SIG-M5 (cell line): ENCODE measurements at regions not wholly inside any gene's neighbourhood (a gene's known extent, or its start where the extent isn't known, plus 50 kb on each side); places are given as distances from the start of the nearest gene placed in this dataset.
A peak's percentile ranks its signal among the peaks of the same experiment; 100 is the strongest.

Experiments used
- DNase-seq: peaks from one replicate; lab custom pipeline; 2025; lab: John Stamatoyannopoulos, UW

GRCh38 chr6:25038300-25038699 lies 102.5 kb upstream of the RIPOR2 start:
- no peak for DNase-seq

GRCh38 chr6:25038999-25039398 lies 103.2 kb upstream of the RIPOR2 start:
- DNase-seq = no peak

DNA sequence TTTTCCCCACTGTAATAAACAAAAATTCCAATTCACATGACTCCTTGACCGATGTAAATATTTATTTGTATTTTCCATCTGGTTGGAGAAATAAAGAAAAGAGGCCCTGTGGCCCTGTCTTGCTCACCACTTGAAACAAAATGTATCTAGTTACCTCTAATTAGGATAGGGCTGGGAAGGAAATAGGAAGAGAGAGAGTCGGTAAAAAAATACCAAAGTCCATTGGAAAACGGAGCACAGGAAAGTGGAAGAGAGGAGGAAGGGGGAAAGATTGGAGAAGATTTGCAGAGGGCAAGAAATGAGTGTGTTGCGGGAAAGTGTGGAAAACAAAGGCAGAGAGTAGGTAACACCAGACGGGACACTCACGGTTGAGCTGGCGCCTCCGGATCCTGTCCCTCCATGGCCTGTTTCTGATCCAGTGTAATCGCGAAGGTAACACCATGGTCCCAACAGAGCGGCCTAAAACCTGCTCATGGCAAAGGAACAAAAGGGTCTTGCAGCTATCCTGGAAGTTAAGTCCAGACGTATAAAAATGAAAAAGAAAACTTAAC lies 105.8 kb upstream of the RIPOR2 start:
- DNase-seq = no peak

GRCh38 chr6:25042036-25042521 lies 106.3 kb upstream of the RIPOR2 start:
- no peak for DNase-seq

DNA sequence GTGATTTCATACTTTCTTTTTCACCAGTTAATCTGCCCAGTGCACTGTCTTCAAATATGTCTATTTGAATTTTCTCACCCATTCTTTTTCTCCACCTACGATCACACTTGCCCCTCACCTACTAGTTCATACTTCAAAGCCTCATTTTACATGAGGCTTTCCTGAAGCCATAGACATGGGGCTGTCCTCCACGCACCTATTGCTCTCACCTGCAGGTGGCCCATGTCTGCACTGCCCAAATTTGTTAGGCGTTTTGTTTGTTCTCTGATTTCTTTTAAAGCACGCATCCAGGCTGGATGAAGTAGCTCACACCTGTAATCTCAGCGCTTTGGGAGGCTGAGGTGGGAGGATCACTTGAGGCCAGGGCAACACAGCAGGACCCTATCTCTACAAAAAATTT lies 106.8 kb upstream of the RIPOR2 start:
- no peak for DNase-seq

GRCh38 chr6:25042984-25043725 lies 107.4 kb upstream of the RIPOR2 start:
- DNase-seq = no peak

- no peak for DNase-seq
Observed at GRCh38 chr6:25043892-25044291, 108.1 kb upstream of the RIPOR2 start.

DNA sequence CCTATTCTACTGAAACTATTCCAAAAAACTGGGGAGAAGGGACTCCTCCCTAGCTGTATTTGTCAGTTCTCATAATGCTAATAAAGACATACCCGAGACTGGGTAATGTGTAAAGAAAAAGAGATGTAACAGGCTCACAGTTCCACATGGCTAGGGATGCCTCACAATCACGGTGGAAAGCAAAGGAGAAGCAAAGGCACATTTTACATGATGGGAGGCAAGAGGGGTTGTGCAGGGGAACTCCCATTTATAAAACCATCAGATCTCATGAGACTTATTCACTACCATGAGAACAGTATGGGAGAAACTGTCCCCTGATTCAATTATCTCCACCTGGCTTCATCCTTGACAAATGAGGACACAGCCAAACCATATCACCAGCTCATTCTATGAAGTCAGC lies 111.2 kb upstream of the RIPOR2 start:
- no peak for DNase-seq

GRCh38 chr6:25050356-25050755 lies 114.6 kb upstream of the RIPOR2 start:
- peak; percentile 55 for DNase-seq

- no peak for DNase-seq
Observed at GRCh38 chr6:25051083-25051482, 115.3 kb upstream of the RIPOR2 start.

GRCh38 chr6:25052181-25052580 lies 116.4 kb upstream of the RIPOR2 start:
- no peak for DNase-seq

GRCh38 chr6:25053875-25054371 lies 118.2 kb upstream of the RIPOR2 start:
- DNase-seq = no peak

DNA sequence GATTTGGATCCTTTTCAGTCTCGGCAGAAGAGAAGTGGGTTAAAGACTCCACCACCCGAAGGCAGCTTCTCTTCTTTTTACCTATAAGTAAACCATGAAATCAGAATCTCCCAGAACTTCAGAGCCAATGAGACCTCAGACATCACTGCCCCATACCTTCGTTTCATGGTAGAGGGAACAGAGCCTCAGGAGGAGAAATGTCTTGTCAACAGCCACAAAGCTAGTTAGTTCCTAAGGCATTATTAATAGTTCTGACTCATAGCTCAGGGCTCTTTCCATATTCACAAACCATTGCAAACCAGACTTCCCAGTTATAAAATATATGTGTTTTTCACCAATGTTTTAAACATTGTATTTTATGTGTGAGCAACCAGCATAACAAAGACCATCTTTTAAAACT lies 118.7 kb upstream of the RIPOR2 start:
- no peak for DNase-seq

- no peak for DNase-seq
Observed at GRCh38 chr6:25056130-25056529, 120.4 kb upstream of the RIPOR2 start.

GRCh38 chr6:25057111-25057905 lies 121.5 kb upstream of the RIPOR2 start:
- no peak for DNase-seq

- no peak for DNase-seq
Observed at GRCh38 chr6:25058441-25058840, 122.7 kb upstream of the RIPOR2 start.

- no peak for DNase-seq
Observed at GRCh38 chr6:25058941-25059340, 123.2 kb upstream of the RIPOR2 start.

DNA sequence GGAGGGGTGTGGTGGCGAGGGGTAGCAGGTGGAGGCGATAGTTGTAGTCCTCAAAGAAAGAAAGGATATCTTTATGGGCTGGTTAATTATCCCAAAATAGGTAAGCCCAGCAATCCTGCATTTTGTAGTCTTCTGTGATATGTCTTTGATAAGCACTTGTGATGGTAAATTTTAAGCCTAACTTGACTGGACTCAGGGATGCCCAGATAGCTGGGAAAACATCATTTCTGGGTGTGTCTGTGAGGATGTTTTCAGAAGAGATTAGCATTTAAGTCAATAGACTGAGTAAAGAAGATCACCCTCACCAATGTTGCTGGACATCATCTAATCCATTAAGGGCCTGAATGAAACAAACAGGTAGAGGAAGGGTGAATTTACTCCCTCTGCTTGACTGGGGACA lies 124.8 kb upstream of the RIPOR2 start:
- DNase-seq = no peak

- DNase-seq = no peak
Observed at GRCh38 chr6:25061289-25061936, 125.7 kb upstream of the RIPOR2 start.

GRCh38 chr6:25062070-25062811 lies 126.5 kb upstream of the RIPOR2 start:
- DNase-seq = no peak

DNA sequence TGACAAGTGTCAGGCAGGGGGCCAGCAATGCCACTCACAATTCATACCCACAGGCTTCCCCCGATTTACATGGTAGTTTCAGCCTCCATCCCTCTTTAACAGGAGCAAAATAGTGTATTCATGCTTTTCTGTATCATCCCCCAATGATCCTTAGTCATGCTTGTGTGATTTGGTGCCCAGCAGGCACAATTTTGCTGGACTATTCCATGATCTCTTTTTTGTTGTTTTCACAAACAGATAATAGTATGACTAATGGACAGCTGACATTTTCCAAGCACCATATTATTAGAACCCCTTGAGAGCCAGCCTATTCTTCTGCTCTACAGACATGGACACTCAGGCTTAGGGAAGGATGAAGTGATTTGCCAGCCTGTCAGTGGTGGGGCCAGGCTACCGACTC lies 128.2 kb upstream of the RIPOR2 start:
- no peak for DNase-seq

DNA sequence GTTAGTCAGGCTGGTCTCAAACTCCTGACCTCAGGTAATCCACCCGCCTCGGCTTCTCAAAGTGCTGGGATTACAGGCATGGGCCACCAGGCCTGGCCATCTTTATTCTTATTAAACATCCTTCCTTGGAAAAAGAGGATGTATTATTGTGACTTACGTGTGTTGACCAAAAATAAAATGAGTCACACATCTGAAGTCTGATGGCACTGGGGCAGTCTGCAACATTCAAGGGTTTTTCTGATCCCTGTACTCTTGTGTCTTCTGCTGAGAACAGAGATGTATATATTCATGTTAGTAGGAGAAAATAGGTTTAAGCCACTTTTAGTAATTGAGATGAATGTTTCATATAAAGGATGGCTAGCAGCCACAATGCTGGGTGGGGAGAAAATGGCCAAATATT lies 129.9 kb upstream of the RIPOR2 start:
- DNase-seq = no peak
